Activated CD4-positive, alpha-beta memory T cell treated with anti-CD3 and anti-CD28 coated beads for 36 hours (primary cell): ENCODE measurements at regions not wholly inside any gene's neighbourhood (a gene's known extent, or its start where the extent isn't known, plus 50 kb on each side); places are given as distances from the start of the nearest gene placed in this dataset.

Source experiments
- CTCF ChIA-PET: fragments of 350-600 bp; sonication (Branson Sonifier 250); formaldehyde crosslinking; loops from one replicate; lab custom pipeline; 2021; ENCODE audit warnings: antibody characterized with exemption, inconsistent platforms; lab: Charles Lee
- POLR2A ChIA-PET: fragments of 350-600 bp; sonication (Branson Sonifier 250); formaldehyde crosslinking; loops from one replicate; lab custom pipeline; 2021; ENCODE audit warnings: antibody characterized with exemption; lab: Charles Lee
- DNase-seq: peaks from one replicate; pipeline ENCODE4 v3.0.0-alpha.2; 2020
- H3K27ac Mint-ChIP-seq: one replicate; pipeline ENCODE4 v1.8.0; 2021; ENCODE audit warnings: mixed read lengths
- H3K27me3 Mint-ChIP-seq: one replicate; pipeline ENCODE4 v1.8.0; 2021; ENCODE audit warnings: mixed read lengths
- H3K36me3 Mint-ChIP-seq: one replicate; pipeline ENCODE4 v1.8.0; 2021; ENCODE audit warnings: mixed read lengths
- H3K4me1 Mint-ChIP-seq: one replicate; pipeline ENCODE4 v1.8.0; 2021; ENCODE audit warnings: low read depth, mixed read lengths
- H3K4me3 Mint-ChIP-seq: one replicate; pipeline ENCODE4 v1.8.0; 2021; ENCODE audit warnings: mild to moderate bottlenecking, mixed read lengths
- H3K9me3 Mint-ChIP-seq: one replicate; pipeline ENCODE4 v1.8.0; 2021; ENCODE audit warnings: mixed read lengths
- intact Hi-C: fragments of 100-400 bp; cut with micrococcal nuclease; formaldehyde crosslinking; loops from one replicate; pipeline ENCODE4 v1.15.1; 2023

DNA sequence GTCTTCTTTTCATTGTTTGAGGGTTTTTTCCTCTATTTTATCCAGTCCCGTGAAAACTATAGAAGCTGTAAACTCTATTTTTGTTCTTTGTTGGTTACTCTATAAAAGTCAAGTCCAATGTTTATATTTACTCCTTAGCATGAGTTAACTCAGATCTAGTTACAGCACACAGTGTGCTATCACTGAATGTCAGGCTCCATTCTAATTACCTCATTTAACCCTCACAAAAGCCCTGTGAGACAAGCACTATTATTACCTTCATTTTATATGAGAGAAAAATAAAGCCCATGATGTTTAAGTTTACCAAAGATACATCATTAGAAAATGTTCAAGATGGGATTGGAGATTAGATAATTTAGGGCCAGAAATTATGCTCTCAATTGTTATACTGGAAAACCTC lies 251.4 kb upstream of the SNX7 start:
- H3K4me3 Mint-ChIP-seq, result no peak overlapping the region

GRCh38 chr1:98406352-98407088 lies 255.0 kb upstream of the SNX7 start:
- no peaks in the 10 kb centered on the region for H3K9me3 Mint-ChIP-seq
- ChIA-PET CTCF (no interaction called here), POLR2A (no interaction called here)
- intact Hi-C loops, result no loop called here
- H3K27me3 Mint-ChIP-seq, result no peaks in the 10 kb centered on the region
- no peak for DNase-seq
- H3K27ac Mint-ChIP-seq, result no peak overlapping the region
- H3K4me3 Mint-ChIP-seq, result no peak overlapping the region
- no peaks in the 10 kb centered on the region for H3K36me3 Mint-ChIP-seq
- peaks cover 8% of the 10 kb centered on the region for H3K4me1 Mint-ChIP-seq

More for the DNA sequence above, 251.4 kb upstream of the SNX7 start:
- H3K4me1 Mint-ChIP-seq, result peaks cover 4% of the 10 kb centered on the region
- H3K36me3 Mint-ChIP-seq, result no peaks in the 10 kb centered on the region
- H3K27me3 Mint-ChIP-seq, result no peaks in the 10 kb centered on the region
- no peaks in the 10 kb centered on the region for H3K9me3 Mint-ChIP-seq
- ChIA-PET CTCF (no interaction called here), POLR2A (no interaction called here)
- H3K27ac Mint-ChIP-seq, result no peak overlapping the region
- DNase-seq, result no peak
- intact Hi-C loops, result no loop called here

DNA sequence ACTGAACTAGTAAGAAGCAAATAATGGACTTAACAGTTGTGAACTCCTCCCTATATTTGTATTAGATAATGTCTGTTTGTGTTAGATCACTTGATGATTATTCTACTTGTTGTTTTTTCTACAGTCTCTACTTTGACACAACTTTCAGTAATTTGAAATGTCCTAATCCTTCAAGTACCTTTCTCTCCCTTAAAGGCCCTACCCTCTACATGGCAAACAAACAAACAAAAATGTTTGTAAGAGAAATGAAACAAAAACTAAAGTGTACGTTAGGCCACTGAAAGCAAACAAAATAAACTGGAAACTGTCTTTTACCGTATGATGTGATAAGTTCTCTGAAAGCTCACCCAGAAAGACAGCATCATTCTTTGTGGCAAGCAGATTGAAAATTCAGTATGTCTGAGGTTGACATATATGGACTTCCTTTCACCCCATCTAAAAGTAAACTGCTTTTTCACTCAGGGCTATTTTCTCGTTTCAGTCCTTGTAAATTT lies 255.9 kb upstream of the SNX7 start:
- Mint-ChIP-seq H3K36me3 (no peaks in the 10 kb centered on the region), H3K27me3 (no peaks in the 10 kb centered on the region), H3K4me3 (no peak overlapping the region), H3K4me1 (peaks cover 8% of the 10 kb centered on the region), H3K27ac (no peak overlapping the region), H3K9me3 (no peaks in the 10 kb centered on the region)
- ChIA-PET CTCF (no interaction called here), POLR2A (no interaction called here)
- no peak for DNase-seq
- intact Hi-C loops, result no loop called here

DNA sequence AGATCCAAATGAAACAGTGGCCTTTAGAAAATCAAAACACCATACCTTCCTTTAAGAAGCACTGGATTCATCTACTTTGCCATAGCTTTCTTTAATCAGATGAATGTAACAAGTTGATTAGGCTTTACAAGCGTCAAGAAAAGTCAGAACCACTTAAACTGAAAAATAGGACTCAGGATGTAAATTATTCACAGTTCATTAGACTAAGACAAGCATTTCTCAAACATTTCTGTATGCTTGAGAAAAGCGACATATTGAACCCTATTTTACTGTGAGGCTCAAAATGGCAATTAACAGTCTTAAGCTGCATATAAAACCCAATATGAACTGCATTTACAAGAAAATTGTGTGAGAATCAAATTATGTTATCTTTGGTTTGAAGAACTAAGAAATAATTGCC lies 256.7 kb upstream of the SNX7 start:
- H3K36me3 Mint-ChIP-seq, result no peaks in the 10 kb centered on the region
- no peak overlapping the region for H3K4me3 Mint-ChIP-seq
- CTCF ChIA-PET, result no interaction called here
- H3K27me3 Mint-ChIP-seq, result no peaks in the 10 kb centered on the region
- POLR2A ChIA-PET, result no interaction called here
- H3K27ac Mint-ChIP-seq, result no peak overlapping the region
- DNase-seq, result no peak
- intact Hi-C loops, result no loop called here
- H3K9me3 Mint-ChIP-seq, result no peaks in the 10 kb centered on the region
- H3K4me1 Mint-ChIP-seq, result peaks cover 8% of the 10 kb centered on the region

DNA sequence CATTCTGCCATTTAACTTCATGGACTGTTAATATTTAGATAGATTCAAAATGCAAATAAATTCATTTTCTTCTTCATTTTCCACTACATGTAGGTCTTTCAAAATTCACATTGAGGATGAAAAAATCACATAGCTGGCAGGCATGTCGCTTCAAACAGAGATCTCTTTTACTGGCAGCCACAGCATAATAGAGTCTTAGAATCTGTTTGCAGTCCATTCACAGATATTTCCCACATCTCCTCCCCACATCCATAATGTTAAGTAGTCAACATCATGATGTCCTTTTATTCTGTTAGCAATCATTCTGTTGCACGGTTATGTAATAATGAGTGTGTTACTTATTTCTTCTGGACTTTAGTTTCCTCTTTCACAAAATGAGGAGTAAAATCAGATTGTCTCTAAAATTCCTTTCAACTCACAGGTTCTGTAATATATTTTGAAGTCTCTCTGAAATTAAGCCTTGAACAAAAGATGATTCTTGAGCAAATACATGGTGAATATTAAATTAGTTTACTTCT lies 257.5 kb upstream of the SNX7 start:
- Mint-ChIP-seq H3K27ac (no peak overlapping the region), H3K4me1 (peaks cover 8% of the 10 kb centered on the region), H3K4me3 (no peak overlapping the region), H3K27me3 (no peaks in the 10 kb centered on the region), H3K36me3 (no peaks in the 10 kb centered on the region), H3K9me3 (no peaks in the 10 kb centered on the region)
- intact Hi-C loops, result no loop called here
- CTCF ChIA-PET, result no interaction called here
- POLR2A ChIA-PET, result no interaction called here
- no peak for DNase-seq

DNA sequence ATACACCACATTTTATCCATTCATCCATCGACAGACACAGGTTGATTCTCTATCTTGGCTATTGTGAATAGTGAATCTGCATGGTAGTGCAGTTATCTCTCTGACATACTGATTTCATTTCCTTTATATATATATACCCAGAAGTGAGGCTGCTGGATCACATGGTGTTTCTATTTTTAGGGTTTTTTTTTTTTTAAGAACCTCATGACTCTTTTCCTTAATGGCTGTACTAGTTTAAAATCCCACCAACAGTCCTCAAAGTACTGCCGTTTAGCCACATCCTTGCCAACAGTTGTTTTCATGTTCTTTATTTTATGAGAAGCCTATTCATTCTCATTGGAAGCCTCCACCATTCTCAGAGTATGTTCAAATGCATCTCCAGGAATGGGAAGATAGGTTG lies 258.7 kb upstream of the SNX7 start:
- Mint-ChIP-seq H3K4me3 (no peak overlapping the region), H3K27me3 (no peaks in the 10 kb centered on the region), H3K4me1 (peaks cover 8% of the 10 kb centered on the region), H3K9me3 (no peaks in the 10 kb centered on the region), H3K27ac (no peak overlapping the region), H3K36me3 (no peaks in the 10 kb centered on the region)
- no peak for DNase-seq
- intact Hi-C loops, result no loop called here
- ChIA-PET POLR2A (no interaction called here), CTCF (no interaction called here)

- Mint-ChIP-seq H3K36me3 (no peaks in the 10 kb centered on the region), H3K9me3 (no peaks in the 10 kb centered on the region), H3K4me1 (peaks cover 4% of the 10 kb centered on the region), H3K27ac (no peak overlapping the region), H3K4me3 (no peak overlapping the region), H3K27me3 (no peaks in the 10 kb centered on the region)
- DNase-seq, result no peak
- intact Hi-C loops, result no loop called here
- ChIA-PET POLR2A (no interaction called here), CTCF (no interaction called here)
Measured at GRCh38 chr1:98400446-98400845, 261.1 kb upstream of the SNX7 start.

- POLR2A ChIA-PET, result no interaction called here
- CTCF ChIA-PET, result no interaction called here
Measured at GRCh38 chr1:98399218-98399617, 262.3 kb upstream of the SNX7 start.

DNA sequence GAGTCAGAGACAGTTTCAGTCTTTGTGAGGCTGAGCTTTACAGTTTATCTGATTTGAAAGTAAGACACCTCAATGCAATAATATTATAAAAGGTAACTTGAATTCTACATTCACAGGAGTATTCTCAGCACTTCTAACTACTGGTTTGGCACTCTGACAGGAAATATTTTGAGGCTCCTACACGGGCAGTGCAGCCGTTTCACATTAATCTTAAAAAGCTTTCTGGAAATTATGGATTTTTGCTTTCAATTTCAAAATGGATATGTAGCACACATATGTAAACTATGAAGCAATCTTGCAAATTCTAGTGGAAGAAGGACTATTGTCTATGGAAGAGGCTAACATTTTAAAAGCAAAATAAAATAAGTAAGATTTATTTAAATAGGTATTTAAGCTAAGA lies 262.9 kb upstream of the SNX7 start:
- H3K36me3 Mint-ChIP-seq, result no peaks in the 10 kb centered on the region
- H3K27ac Mint-ChIP-seq, result no peak overlapping the region
- DNase-seq, result no peak
- no peaks in the 10 kb centered on the region for H3K27me3 Mint-ChIP-seq
- no peak overlapping the region for H3K4me3 Mint-ChIP-seq
- POLR2A ChIA-PET, result no interaction called here
- no peaks in the 10 kb centered on the region for H3K9me3 Mint-ChIP-seq
- intact Hi-C loops, result loop anchor here (1.0 kb wide), 1 partner anchor 10 kb away; no protein-coding TSS in a partner anchor
- CTCF ChIA-PET, result no interaction called here
- H3K4me1 Mint-ChIP-seq, result peaks cover 4% of the 10 kb centered on the region

More at GRCh38 chr1:98399218-98399617, 262.3 kb upstream of the SNX7 start:
- Mint-ChIP-seq H3K4me3 (no peak overlapping the region), H3K27ac (no peak overlapping the region), H3K9me3 (no peaks in the 10 kb centered on the region), H3K4me1 (peaks cover 4% of the 10 kb centered on the region), H3K36me3 (no peaks in the 10 kb centered on the region), H3K27me3 (no peaks in the 10 kb centered on the region)
- DNase-seq, result no peak
- intact Hi-C loops, result loop anchor here (1.0 kb wide), 1 partner anchor 11 kb away; no protein-coding TSS in a partner anchor

- DNase-seq, result no peak
- intact Hi-C loops, result no loop called here
- H3K36me3 Mint-ChIP-seq, result no peaks in the 10 kb centered on the region
- no peaks in the 10 kb centered on the region for H3K27me3 Mint-ChIP-seq
- peaks cover 4% of the 10 kb centered on the region for H3K4me1 Mint-ChIP-seq
- no peak overlapping the region for H3K27ac Mint-ChIP-seq
- CTCF ChIA-PET, result no interaction called here
- POLR2A ChIA-PET, result no interaction called here
- no peak overlapping the region for H3K4me3 Mint-ChIP-seq
- H3K9me3 Mint-ChIP-seq, result no peaks in the 10 kb centered on the region
Measured at GRCh38 chr1:98398092-98398491, 263.4 kb upstream of the SNX7 start.

- CTCF ChIA-PET, result no interaction called here
Measured at GRCh38 chr1:98393719-98394118, 267.8 kb upstream of the SNX7 start.

DNA sequence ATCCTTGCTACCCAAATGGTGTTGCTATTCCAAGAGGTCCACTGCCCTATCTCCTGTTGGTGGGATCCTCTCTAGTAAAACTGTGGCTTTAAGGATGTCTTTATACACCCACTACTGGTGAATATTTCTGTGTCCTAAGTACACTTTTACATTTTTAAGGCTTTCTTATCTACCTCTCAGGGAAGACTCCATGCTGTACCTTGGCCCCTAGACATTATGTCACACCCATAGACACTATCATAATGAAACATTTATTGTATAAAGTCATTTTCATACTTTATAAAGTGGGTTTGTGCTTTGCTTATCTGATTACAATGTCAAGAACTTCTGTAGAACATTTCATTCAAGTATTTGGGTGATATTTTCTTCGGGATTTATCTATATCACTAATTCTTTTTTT lies 270.3 kb upstream of the SNX7 start:
- Mint-ChIP-seq H3K4me1 (peaks cover 17% of the 10 kb centered on the region), H3K4me3 (no peak overlapping the region), H3K27ac (no peak overlapping the region), H3K9me3 (no peaks in the 10 kb centered on the region), H3K36me3 (no peaks in the 10 kb centered on the region), H3K27me3 (no peaks in the 10 kb centered on the region)
- no peak for DNase-seq
- ChIA-PET POLR2A (no interaction called here), CTCF (no interaction called here)
- intact Hi-C loops, result no loop called here

More at GRCh38 chr1:98393719-98394118, 267.8 kb upstream of the SNX7 start:
- Mint-ChIP-seq H3K9me3 (no peaks in the 10 kb centered on the region), H3K27me3 (no peaks in the 10 kb centered on the region), H3K4me1 (peaks cover 5% of the 10 kb centered on the region), H3K36me3 (no peaks in the 10 kb centered on the region), H3K27ac (no peak overlapping the region), H3K4me3 (no peak overlapping the region)
- POLR2A ChIA-PET, result no interaction called here
- intact Hi-C loops, result no loop called here
- no peak for DNase-seq

DNA sequence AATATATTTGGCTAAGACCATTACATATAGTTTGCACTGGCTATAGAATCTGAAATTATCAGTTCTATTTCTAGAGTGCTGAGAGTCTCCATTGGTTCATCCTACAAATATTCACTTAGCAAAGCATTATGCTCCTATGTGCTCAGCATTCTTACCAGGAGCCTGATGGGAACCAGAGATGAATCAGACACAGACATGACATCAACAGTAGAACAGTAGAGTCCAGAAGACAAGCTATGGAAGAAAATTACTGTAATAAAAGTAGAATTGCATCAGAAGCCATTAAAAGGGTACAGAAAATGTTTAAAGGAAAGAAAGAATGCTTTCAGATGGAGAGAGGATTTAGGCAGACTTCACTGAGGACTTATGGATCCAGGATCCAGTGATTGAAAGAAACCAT lies 271.7 kb upstream of the SNX7 start:
- intact Hi-C loops, result no loop called here
- ChIA-PET CTCF (no interaction called here), POLR2A (no interaction called here)
- no peak for DNase-seq
- peaks cover 17% of the 10 kb centered on the region for H3K4me1 Mint-ChIP-seq
- H3K27me3 Mint-ChIP-seq, result no peaks in the 10 kb centered on the region
- H3K9me3 Mint-ChIP-seq, result no peaks in the 10 kb centered on the region
- no peaks in the 10 kb centered on the region for H3K36me3 Mint-ChIP-seq
- H3K27ac Mint-ChIP-seq, result no peak overlapping the region
- no peak overlapping the region for H3K4me3 Mint-ChIP-seq
